ENCODE measurements at regions not wholly inside any gene's neighbourhood (a gene's known extent, or its start where the extent isn't known, plus 50 kb on each side); places are given as distances from the start of the nearest gene placed in this dataset.

DNA sequence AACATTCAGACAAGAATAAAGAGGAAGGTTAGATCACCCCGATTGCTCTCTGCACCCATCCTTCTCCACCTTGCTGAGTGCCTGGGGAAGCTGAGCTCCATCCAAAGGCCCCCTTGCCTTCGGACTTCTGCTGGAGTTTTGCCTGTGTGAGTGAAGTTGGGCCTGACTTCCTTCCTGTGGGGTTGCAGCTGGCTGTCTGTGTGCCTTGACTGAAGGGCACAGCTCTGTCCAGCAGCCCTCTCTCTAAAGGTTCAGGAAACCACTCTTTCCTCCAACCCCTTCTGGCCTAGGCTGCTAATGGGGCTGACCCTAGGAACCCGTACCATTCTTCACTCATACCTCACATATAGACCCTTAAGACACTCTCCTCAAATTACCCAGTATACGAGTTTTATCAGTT is 173.4 kb upstream of the HMCN1 start:
- TF ChIP-seq POLR2A (IDR thresholded peaks at IDR 0.05) (no peak), EP300 (IDR thresholded peaks at IDR 0.05) (no peak), POLR2AphosphoS5 (IDR thresholded peaks at IDR 0.05) (no peak)
- TF ChIP-seq, protein P1, sequence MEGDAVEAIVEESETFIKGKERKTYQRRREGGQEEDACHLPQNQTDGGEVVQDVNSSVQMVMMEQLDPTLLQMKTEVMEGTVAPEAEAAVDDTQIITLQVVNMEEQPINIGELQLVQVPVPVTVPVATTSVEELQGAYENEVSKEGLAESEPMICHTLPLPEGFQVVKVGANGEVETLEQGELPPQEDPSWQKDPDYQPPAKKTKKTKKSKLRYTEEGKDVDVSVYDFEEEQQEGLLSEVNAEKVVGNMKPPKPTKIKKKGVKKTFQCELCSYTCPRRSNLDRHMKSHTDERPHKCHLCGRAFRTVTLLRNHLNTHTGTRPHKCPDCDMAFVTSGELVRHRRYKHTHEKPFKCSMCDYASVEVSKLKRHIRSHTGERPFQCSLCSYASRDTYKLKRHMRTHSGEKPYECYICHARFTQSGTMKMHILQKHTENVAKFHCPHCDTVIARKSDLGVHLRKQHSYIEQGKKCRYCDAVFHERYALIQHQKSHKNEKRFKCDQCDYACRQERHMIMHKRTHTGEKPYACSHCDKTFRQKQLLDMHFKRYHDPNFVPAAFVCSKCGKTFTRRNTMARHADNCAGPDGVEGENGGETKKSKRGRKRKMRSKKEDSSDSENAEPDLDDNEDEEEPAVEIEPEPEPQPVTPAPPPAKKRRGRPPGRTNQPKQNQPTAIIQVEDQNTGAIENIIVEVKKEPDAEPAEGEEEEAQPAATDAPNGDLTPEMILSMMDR (IDR thresholded peaks at IDR 0.05) = no peak

Measured in sigmoid colon (tissue), 4 donors.